Spinal cord (tissue), 1 donor: ENCODE measurements at regions not wholly inside any gene's neighbourhood (a gene's known extent, or its start where the extent isn't known, plus 50 kb on each side); places are given as distances from the start of the nearest gene placed in this dataset. TPM values are rescaled to one million over a fixed set of nuclear protein-coding genes. Genes with fewer than 3 reads are reported as not detected.

Experiments used
- small RNA-seq: library from RNA; depleted of rRNA; stranded (forward); fragments of <200 nt; gene quantifications from one replicate; pipeline ENCODE3, GENCODE V24; 2014; ENCODE audit warnings: low replicate concordance

Small RNAs in the stretch of these regions (small RNA-seq; reads per million reads assigned to genes)
- not detected for gene RNA5SP167
- not detected for gene RNU6-1230P
